ENCODE measurements at regions not wholly inside any gene's neighbourhood (a gene's known extent, or its start where the extent isn't known, plus 50 kb on each side); places are given as distances from the start of the nearest gene placed in this dataset.

DNA sequence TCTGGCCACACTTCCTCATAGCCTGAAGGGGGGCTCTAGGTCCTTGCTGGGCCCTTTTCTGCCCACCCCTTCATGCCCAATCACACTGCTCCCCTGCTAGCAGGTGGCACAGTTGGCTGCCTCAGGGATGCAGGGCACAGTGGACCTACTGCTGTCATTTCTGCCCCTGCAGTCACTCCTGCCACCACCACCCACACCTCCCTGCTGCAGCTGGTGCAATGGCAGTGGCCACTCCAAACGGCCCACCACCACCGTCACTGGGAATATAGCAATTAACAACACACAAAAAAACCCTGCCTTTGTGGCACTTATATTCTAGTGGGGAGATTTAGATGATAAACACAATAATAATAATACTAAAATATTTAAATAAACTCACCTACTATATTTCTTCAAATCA lies 162.4 kb upstream of the DUSP10 start:
- TF ChIP-seq CTCF (IDR thresholded peaks at IDR 0.05; ENCODE audit: poor library complexity): no peak
- no peak for TF ChIP-seq EZH2phosphoT487 (IDR thresholded peaks at IDR 0.05; ENCODE audit: low read depth, severe bottlenecking, unreplicated experiment)

Data from hepatocyte (in vitro differentiated cells).